ENCODE measurements at regions not wholly inside any gene's neighbourhood (a gene's known extent, or its start where the extent isn't known, plus 50 kb on each side); places are given as distances from the start of the nearest gene placed in this dataset.

GRCh38 chr10:9789996-9790395 lies 1227.7 kb upstream of the CELF2 start (continued):
- TF ChIP-seq POU6F1 (CRISPR knock-in tag; IDR thresholded peaks at IDR 0.05; ENCODE audit: borderline replicate concordance, low read depth), result no peak

- ATAC-seq, result no peak
These were observed 1225.5 kb upstream of the CELF2 start for GRCh38 chr10:9792181-9792580.

More at GRCh38 chr10:9792181-9792580, 1225.5 kb upstream of the CELF2 start:
- TF ChIP-seq ZNF8 (CRISPR knock-in tag; IDR thresholded peaks at IDR 0.05) (no peak), TCF4 (CRISPR knock-in tag; IDR thresholded peaks at IDR 0.05; ENCODE audit: borderline replicate concordance) (no peak), PPARA (CRISPR knock-in tag; IDR thresholded peaks at IDR 0.05; ENCODE audit: borderline replicate concordance) (no peak), ESRRG (CRISPR knock-in tag; IDR thresholded peaks at IDR 0.05) (no peak), BACH2 (CRISPR knock-in tag; IDR thresholded peaks at IDR 0.05; ENCODE audit: borderline replicate concordance) (no peak), CSRNP3 (CRISPR knock-in tag; IDR thresholded peaks at IDR 0.05) (no peak), OSR1 (CRISPR knock-in tag; IDR thresholded peaks at IDR 0.05) (no peak), ZFP3 (CRISPR knock-in tag; IDR thresholded peaks at IDR 0.05) (no peak), RARB (CRISPR knock-in tag; IDR thresholded peaks at IDR 0.05) (no peak), CREB5 (CRISPR knock-in tag; IDR thresholded peaks at IDR 0.05; ENCODE audit: low read depth) (no peak), SNAI2 (CRISPR knock-in tag; IDR thresholded peaks at IDR 0.05) (no peak), CSDC2 (CRISPR knock-in tag; IDR thresholded peaks at IDR 0.05) (no peak), ZNF70 (CRISPR knock-in tag; IDR thresholded peaks at IDR 0.05) (no peak), ISL1 (CRISPR knock-in tag; IDR thresholded peaks at IDR 0.05) (no peak), TSHZ2 (CRISPR knock-in tag; IDR thresholded peaks at IDR 0.05) (no peak), ZC3H10 (CRISPR knock-in tag; IDR thresholded peaks at IDR 0.05) (no peak), PATZ1 (CRISPR knock-in tag; IDR thresholded peaks at IDR 0.05; ENCODE audit: borderline replicate concordance) (no peak), POU6F1 (CRISPR knock-in tag; IDR thresholded peaks at IDR 0.05; ENCODE audit: borderline replicate concordance, low read depth) (no peak)
